Mesodermal cell (in vitro differentiated cells): ENCODE measurements at regions not wholly inside any gene's neighbourhood (a gene's known extent, or its start where the extent isn't known, plus 50 kb on each side); places are given as distances from the start of the nearest gene placed in this dataset.

Experiments used
- H3K27ac ChIP-seq: 2 replicates; pipeline ENCODE4 v1.7.0; 2013; ENCODE audit warnings: mild to moderate bottlenecking, low read depth, low read length, moderate library complexity; ENCODE audit not compliant: severe bottlenecking
- H3K36me3 ChIP-seq: 2 replicates; pipeline ENCODE4 v1.7.1; 2013; ENCODE audit warnings: mild to moderate bottlenecking, low read length, moderate library complexity; ENCODE audit not compliant: control insufficient read depth, insufficient read depth
- H3K4me1 ChIP-seq: one replicate; pipeline ENCODE4 v1.7.1; 2013; ENCODE audit warnings: mild to moderate bottlenecking, low read length; ENCODE audit not compliant: insufficient read depth, control insufficient read depth, poor library complexity, severe bottlenecking
- H3K4me3 ChIP-seq: 2 replicates; pipeline ENCODE4 v1.7.0; 2013; ENCODE audit warnings: low read length, control low read depth, mild to moderate bottlenecking; ENCODE audit not compliant: insufficient read depth, poor library complexity, severe bottlenecking; ENCODE audit errors: extremely low read depth
- H3K9me3 ChIP-seq: 2 replicates; pipeline ENCODE4 v1.7.1; 2013; ENCODE audit warnings: mild to moderate bottlenecking, low read length, moderate library complexity; ENCODE audit not compliant: control insufficient read depth
- WGBS, 2 experiments: methylation state at CpG; one replicate each; pipeline ENCODE4 v1.1.5; 2013; ENCODE audit warnings: missing lambda C conversion rate in 2 of 2; ENCODE audit not compliant: insufficient coverage in 2 of 2; 5-methylcytosine and 5-hydroxymethylcytosine counted together

DNA sequence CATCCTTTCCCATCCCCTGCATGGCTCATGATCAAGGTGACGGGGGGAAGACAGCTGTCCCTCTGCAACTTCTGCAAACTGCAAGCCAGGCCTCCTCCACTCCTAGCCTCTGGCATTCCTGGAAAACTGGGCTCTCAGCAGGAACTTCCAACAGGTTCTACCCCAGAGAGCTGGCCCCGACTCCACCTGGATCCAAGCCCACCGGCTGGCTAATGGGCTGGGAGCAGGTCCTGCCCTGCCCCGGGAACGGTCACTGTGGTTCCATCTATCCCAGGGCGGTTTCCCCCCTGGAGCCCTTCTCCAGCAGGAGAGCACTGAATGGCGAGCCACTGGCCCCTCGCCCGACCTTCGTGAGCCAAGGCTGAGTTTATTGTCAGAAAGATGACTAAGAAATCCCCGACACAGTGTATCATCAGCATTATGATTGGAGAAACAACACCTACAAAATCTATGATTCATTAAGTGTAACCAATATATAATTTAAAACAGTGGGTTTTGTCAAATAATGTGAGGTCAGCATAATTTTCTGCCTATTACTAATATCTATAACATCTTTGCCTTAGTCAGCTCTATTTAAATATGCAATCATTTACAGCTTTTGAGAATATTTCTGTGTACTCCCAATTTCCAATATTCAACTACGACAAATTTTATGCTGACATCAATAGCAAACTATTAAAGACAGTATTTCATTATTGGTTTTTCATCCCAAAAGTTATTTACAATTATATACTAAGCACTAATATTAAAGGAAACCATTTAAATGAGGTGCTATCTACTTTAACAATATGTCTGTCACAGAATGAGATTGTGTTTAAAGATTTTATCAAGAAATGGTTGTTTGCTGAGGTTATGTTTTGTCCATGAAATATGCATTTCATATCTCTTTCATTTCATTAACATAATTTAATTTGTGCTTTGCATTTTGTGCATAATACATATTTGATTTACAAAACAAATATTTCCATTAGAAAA, 133.0 kb downstream of the URI1 start:
- H3K4me3 ChIP-seq = no peak overlapping the region
- H3K36me3 ChIP-seq = no peaks in the 10 kb centered on the region
- H3K9me3 ChIP-seq = no peaks in the 10 kb centered on the region
- no peaks in the 10 kb centered on the region for H3K4me1 ChIP-seq
- WGBS, 2 experiments = 86 to 89% methylated on average over 5 to 9 of the region's 12 CpGs
- H3K27ac ChIP-seq = no peak overlapping the region

DNA sequence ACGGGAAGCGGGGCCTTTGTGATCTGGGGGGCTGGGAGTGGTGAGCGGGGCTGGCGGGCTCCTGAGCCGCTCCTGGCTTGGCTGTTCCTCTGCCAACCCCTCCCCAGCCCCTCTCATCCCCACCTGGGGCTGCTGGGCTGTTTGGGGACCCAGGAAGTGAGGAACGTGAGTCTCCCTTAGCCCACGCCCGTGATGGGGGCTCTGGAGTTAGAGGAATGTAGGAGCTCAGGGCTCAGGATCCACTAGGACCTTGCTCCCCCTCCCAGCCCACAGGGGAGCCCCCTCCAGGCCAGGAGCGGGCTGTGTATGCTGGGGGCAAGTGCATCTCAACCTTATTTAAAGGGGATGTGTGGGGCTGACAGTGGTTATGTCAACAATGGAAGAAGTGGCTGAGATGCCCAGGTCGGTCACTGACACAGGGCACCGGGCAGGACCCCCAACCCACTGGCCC, 134.1 kb downstream of the URI1 start:
- no peaks in the 10 kb centered on the region for H3K9me3 ChIP-seq
- WGBS, 2 experiments = 78 to 83% methylated on average over 4 to 8 of the region's 11 CpGs
- H3K27ac ChIP-seq = no peak overlapping the region
- no peaks in the 10 kb centered on the region for H3K36me3 ChIP-seq
- no peaks in the 10 kb centered on the region for H3K4me1 ChIP-seq
- no peak overlapping the region for H3K4me3 ChIP-seq

GRCh38 chr19:30076751-30077670, 135.0 kb downstream of the URI1 start:
- H3K4me1 ChIP-seq = no peaks in the 10 kb centered on the region
- no peaks in the 10 kb centered on the region for H3K36me3 ChIP-seq
- no peak overlapping the region for H3K27ac ChIP-seq
- no peak overlapping the region for H3K4me3 ChIP-seq
- 90 to 96% methylated on average over 11 to 13 of the region's 14 CpGs for WGBS, 2 experiments
- no peaks in the 10 kb centered on the region for H3K9me3 ChIP-seq

- Histone ChIP-seq H3K9me3 (no peaks in the 10 kb centered on the region), H3K36me3 (no peaks in the 10 kb centered on the region), H3K4me1 (no peaks in the 10 kb centered on the region), H3K4me3 (no peak overlapping the region), H3K27ac (no peak overlapping the region)
- WGBS, 2 experiments = 87 to 88% methylated on average over 7 to 9 of the region's 10 CpGs
Measured at GRCh38 chr19:30077851-30078355, 135.9 kb downstream of the URI1 start.

- Histone ChIP-seq H3K9me3 (no peaks in the 10 kb centered on the region), H3K4me1 (no peaks in the 10 kb centered on the region), H3K4me3 (no peak overlapping the region), H3K27ac (no peak overlapping the region), H3K36me3 (no peaks in the 10 kb centered on the region)
- WGBS, 2 experiments = 92 to 95% methylated on average over 3 to 4 of the region's 5 CpGs
Measured at GRCh38 chr19:30078381-30078910, 136.4 kb downstream of the URI1 start.

GRCh38 chr19:30079200-30079599, 137.2 kb downstream of the URI1 start:
- H3K4me1 ChIP-seq = no peaks in the 10 kb centered on the region
- H3K36me3 ChIP-seq = no peaks in the 10 kb centered on the region
- no peak overlapping the region for H3K27ac ChIP-seq
- H3K9me3 ChIP-seq = no peaks in the 10 kb centered on the region
- no peak overlapping the region for H3K4me3 ChIP-seq
- WGBS, 2 experiments = 85 to 95% methylated on average over 3 to 4 of the region's 4 CpGs

DNA sequence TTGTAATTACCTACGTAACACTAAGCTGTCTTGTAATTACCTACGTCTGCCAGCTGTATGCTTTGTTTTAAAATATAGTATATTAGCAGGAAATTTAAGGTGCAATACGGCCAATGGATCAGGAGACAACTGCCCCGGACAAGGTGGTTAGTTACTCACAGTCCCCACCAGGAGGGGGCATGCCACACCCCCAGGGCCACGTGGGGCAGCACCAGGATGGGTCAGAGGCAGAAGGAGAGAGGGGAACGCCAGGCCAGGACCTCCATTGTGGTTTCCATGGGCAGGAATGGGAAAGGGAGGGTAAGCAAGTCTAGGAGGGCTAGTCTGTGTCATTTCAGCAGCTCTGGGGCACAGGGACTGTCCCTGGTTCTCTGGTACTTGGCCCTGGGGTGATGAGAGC, 140.1 kb downstream of the URI1 start:
- Histone ChIP-seq H3K4me1 (no peaks in the 10 kb centered on the region), H3K27ac (no peak overlapping the region), H3K4me3 (no peak overlapping the region), H3K36me3 (no peaks in the 10 kb centered on the region), H3K9me3 (no peaks in the 10 kb centered on the region)
- WGBS, 2 experiments = 75 to 87% methylated on average over 5 to 6 of the region's 6 CpGs

DNA sequence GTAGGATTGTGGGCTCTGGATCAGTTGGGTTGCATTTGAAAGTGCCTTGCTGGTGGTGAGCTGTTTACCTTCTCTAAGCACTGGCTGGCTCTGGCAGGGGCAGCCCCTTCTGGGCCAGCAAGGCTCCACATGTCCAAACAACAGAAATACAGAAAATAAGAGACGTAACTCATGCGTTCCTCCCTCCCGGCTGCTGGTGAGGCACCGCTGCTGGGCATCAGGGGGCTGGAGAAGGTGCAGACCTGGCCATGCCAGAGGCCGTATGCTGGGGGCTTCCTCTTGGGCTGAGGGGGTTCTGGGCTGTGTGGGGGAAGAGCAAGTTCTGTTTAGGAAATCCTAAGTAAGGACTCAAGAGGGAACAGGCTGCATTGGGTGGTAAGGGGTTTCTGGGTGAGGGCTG, 140.6 kb downstream of the URI1 start:
- WGBS, 2 experiments = 93 to 100% methylated on average over 3 to 4 of the region's 5 CpGs
- Histone ChIP-seq H3K9me3 (no peaks in the 10 kb centered on the region), H3K4me3 (no peak overlapping the region), H3K36me3 (no peaks in the 10 kb centered on the region), H3K4me1 (no peaks in the 10 kb centered on the region), H3K27ac (no peak overlapping the region)

GRCh38 chr19:30083125-30083681, 141.2 kb downstream of the URI1 start:
- WGBS, 2 experiments = 91 to 92% methylated on average over 14 of the region's 17 CpGs
- Histone ChIP-seq H3K4me1 (no peaks in the 10 kb centered on the region), H3K27ac (no peak overlapping the region), H3K9me3 (no peaks in the 10 kb centered on the region), H3K4me3 (no peak overlapping the region), H3K36me3 (no peaks in the 10 kb centered on the region)

DNA sequence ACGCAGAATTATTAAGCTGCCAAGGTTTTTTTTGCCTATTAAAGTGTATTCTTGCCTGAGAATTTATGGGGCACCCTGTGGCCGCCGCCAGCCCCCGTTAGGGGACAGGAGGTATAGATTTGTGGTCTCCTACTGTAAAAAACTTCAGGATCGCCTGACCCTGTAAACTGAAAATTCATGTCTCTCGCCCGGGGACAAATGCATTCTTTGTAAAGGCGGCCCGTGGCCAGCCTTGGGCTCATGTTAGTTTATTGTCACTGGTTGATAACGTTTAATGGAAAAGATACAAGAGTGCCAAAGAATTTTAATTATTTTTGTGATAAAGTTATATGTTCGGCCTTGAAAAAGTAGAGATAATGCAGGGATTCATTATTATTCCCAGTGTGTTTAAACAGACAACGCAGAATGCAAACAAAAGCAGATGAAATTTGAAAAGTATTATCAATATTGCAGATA, 141.7 kb downstream of the URI1 start:
- no peak overlapping the region for H3K27ac ChIP-seq
- H3K4me3 ChIP-seq = no peak overlapping the region
- no peaks in the 10 kb centered on the region for H3K36me3 ChIP-seq
- WGBS, 2 experiments = 87 to 89% methylated on average over 10 to 11 of the region's 12 CpGs
- no peaks in the 10 kb centered on the region for H3K4me1 ChIP-seq
- no peaks in the 10 kb centered on the region for H3K9me3 ChIP-seq
